H9 (cell line): ENCODE measurements at regions not wholly inside any gene's neighbourhood (a gene's known extent, or its start where the extent isn't known, plus 50 kb on each side); places are given as distances from the start of the nearest gene placed in this dataset.

Source experiments
- DNase-seq: peaks from one replicate; pipeline ENCODE4 v3.0.0-alpha.2; 2017
- H2AFZ ChIP-seq: one replicate; pipeline ENCODE4 v1.6.1; 2013; ENCODE audit warnings: mild to moderate bottlenecking, low read length, control low read depth, moderate library complexity
- H2AK5ac ChIP-seq: 2 replicates; pipeline ENCODE4 v1.6.1; 2013; ENCODE audit warnings: low read length, control low read depth, mixed read lengths; ENCODE audit not compliant: insufficient read length
- H2BK120ac ChIP-seq: one replicate; pipeline ENCODE4 v1.6.1; 2013; ENCODE audit warnings: low read depth, mild to moderate bottlenecking, low read length, control low read depth, inconsistent platforms; ENCODE audit not compliant: poor library complexity, severe bottlenecking
- H2BK12ac ChIP-seq: 2 replicates; pipeline ENCODE4 v1.6.1; 2013; ENCODE audit warnings: low read length, control low read depth, mixed read lengths, low read depth; ENCODE audit not compliant: insufficient read length
- H2BK15ac ChIP-seq: 2 replicates; pipeline ENCODE4 v1.6.1; 2013; ENCODE audit warnings: low read depth, low read length, control low read depth
- H2BK20ac ChIP-seq: one replicate; pipeline ENCODE4 v1.6.1; 2013; ENCODE audit warnings: low read depth, mild to moderate bottlenecking, low read length, control low read depth, inconsistent platforms; ENCODE audit not compliant: poor library complexity, severe bottlenecking
- H2BK5ac ChIP-seq: 2 replicates; pipeline ENCODE4 v1.6.1; 2013; ENCODE audit warnings: low read length, control low read depth, mixed read lengths; ENCODE audit not compliant: insufficient read length
- H3K14ac ChIP-seq: 2 replicates; pipeline ENCODE4 v1.6.1; 2013; ENCODE audit warnings: low read length, control low read depth; ENCODE audit not compliant: insufficient read depth
- H3K18ac ChIP-seq: 2 replicates; pipeline ENCODE4 v1.6.1; 2013; ENCODE audit warnings: low read depth, mild to moderate bottlenecking, mixed read lengths, low read length, control low read depth; ENCODE audit not compliant: insufficient read length
- H3K23ac ChIP-seq: 2 replicates; pipeline ENCODE4 v1.6.1; 2013; ENCODE audit warnings: low read length, control low read depth, mixed read lengths, low read depth; ENCODE audit not compliant: insufficient read length
- H3K23me2 ChIP-seq: 2 replicates; pipeline ENCODE4 v1.6.1; 2013; ENCODE audit warnings: low read depth, mild to moderate bottlenecking, mixed read lengths, low read length, control low read depth; ENCODE audit not compliant: insufficient read length, poor library complexity, severe bottlenecking
- H3K27ac ChIP-seq: 2 replicates; pipeline ENCODE4 v1.5.1; 2013; ENCODE audit warnings: low read length, control low read depth, mixed read lengths, low read depth; ENCODE audit not compliant: insufficient read length
- H3K27me3 ChIP-seq: 2 replicates; pipeline ENCODE4 v1.6.1; 2013; ENCODE audit warnings: low read length, control low read depth, inconsistent platforms; ENCODE audit not compliant: insufficient read depth
- H3K4ac ChIP-seq: 2 replicates; pipeline ENCODE4 v1.6.1; 2013; ENCODE audit warnings: low read depth, mild to moderate bottlenecking, control low read depth, inconsistent platforms, low read length, moderate library complexity
- H3K4me1 ChIP-seq: 2 replicates; pipeline ENCODE4 v1.6.1; 2013; ENCODE audit warnings: low read length, control low read depth, inconsistent platforms; ENCODE audit not compliant: insufficient read depth
- H3K4me2 ChIP-seq: 2 replicates; pipeline ENCODE4 v1.6.1; 2013; ENCODE audit warnings: low read length, control low read depth, mixed read lengths; ENCODE audit not compliant: insufficient read length, insufficient read depth
- H3K56ac ChIP-seq: 2 replicates; pipeline ENCODE4 v1.6.1; 2013; ENCODE audit warnings: low read depth, mild to moderate bottlenecking, mixed read lengths, low read length, control low read depth; ENCODE audit not compliant: insufficient read length
- H3K79me1 ChIP-seq: 2 replicates; pipeline ENCODE4 v1.6.1; 2013; ENCODE audit warnings: low read depth, mild to moderate bottlenecking, moderate library complexity, low read length, control low read depth, inconsistent platforms; ENCODE audit not compliant: insufficient read depth, poor library complexity, severe bottlenecking
- H3K79me2 ChIP-seq: 2 replicates; pipeline ENCODE4 v1.6.1; 2013; ENCODE audit warnings: low read length, control low read depth, inconsistent platforms; ENCODE audit not compliant: insufficient read depth
- H3K9ac ChIP-seq: 2 replicates; pipeline ENCODE4 v1.6.1; 2013; ENCODE audit warnings: low read length, control low read depth, mixed read lengths; ENCODE audit not compliant: insufficient read length; ENCODE audit errors: extremely low read depth
- H3K9me3 ChIP-seq: one replicate; pipeline ENCODE4 v1.6.1; 2013; ENCODE audit warnings: low read depth, low read length, inconsistent platforms; ENCODE audit not compliant: control insufficient read depth
- H3T11ph ChIP-seq: one replicate; pipeline ENCODE4 v1.6.1; 2013; ENCODE audit warnings: mild to moderate bottlenecking, low read length, control low read depth, inconsistent platforms
- H4K20me1 ChIP-seq: one replicate; pipeline ENCODE4 v1.6.1; 2013; ENCODE audit not compliant: control insufficient read depth, insufficient read length, insufficient read depth
- H4K5ac ChIP-seq: 2 replicates; pipeline ENCODE4 v1.6.1; 2013; ENCODE audit warnings: low read depth, mild to moderate bottlenecking, mixed read lengths, low read length, control low read depth; ENCODE audit not compliant: insufficient read length
- H4K8ac ChIP-seq: replicated peaks from 2 replicates; pipeline ENCODE4 v1.6.1; 2013; ENCODE audit warnings: low read length, control low read depth, mixed read lengths, low read depth; ENCODE audit not compliant: insufficient read length
- H4K91ac ChIP-seq: 2 replicates; pipeline ENCODE4 v1.6.1; 2013; ENCODE audit warnings: low read depth, mild to moderate bottlenecking, moderate library complexity, mixed read lengths, low read length, control low read depth; ENCODE audit not compliant: insufficient read length
- H3K27ac Mint-ChIP-seq, 3 experiments: 2 replicates in 2 of 3; 3 replicates in 1 of 3; pipeline ENCODE4 v1.8.0; 2020 to 2021; ENCODE audit warnings: mixed read lengths in 3 of 3, mild to moderate bottlenecking in 1 of 3, moderate library complexity in 1 of 3
- H3K27me3 Mint-ChIP-seq: 2 replicates; pipeline ENCODE4 v1.8.0; 2021; ENCODE audit warnings: low read depth, mild to moderate bottlenecking, moderate library complexity, mixed read lengths
- H3K36me3 Mint-ChIP-seq, 3 experiments: 2 replicates in 2 of 3; 3 replicates in 1 of 3; pipeline ENCODE4 v1.8.0; 2020 to 2021; ENCODE audit warnings: low read depth in 3 of 3, mixed read lengths in 3 of 3; ENCODE audit not compliant: insufficient read depth in 1 of 3
- H3K4me1 Mint-ChIP-seq, 2 experiments: 2 replicates each; pipeline ENCODE4 v1.8.0; 2020; ENCODE audit warnings: mixed read lengths in 2 of 2
- H3K4me3 Mint-ChIP-seq, 2 experiments: 2 replicates in 1 of 2; 3 replicates in 1 of 2; pipeline ENCODE4 v1.8.0; 2020 to 2021; ENCODE audit warnings: mild to moderate bottlenecking in 2 of 2, mixed read lengths in 2 of 2, moderate library complexity in 1 of 2
- H3K9me3 Mint-ChIP-seq, 2 experiments: 2 replicates in 1 of 2; 3 replicates in 1 of 2; pipeline ENCODE4 v1.8.0; 2020; ENCODE audit warnings: mild to moderate bottlenecking in 2 of 2, mixed read lengths in 2 of 2, moderate library complexity in 1 of 2
- WGBS: extraction: QIAGEN DNeasy Blood & Tissue Kit; methylation state at CpG from one replicate; pipeline ENCODE4 v1.1.7; 2013; ENCODE audit warnings: missing lambda C conversion rate, low lambda C conversion rate, mixed read lengths; ENCODE audit not compliant: insufficient read length; ENCODE audit errors: extremely low coverage; 5-methylcytosine and 5-hydroxymethylcytosine counted together
- TF ChIP-seq, protein P1 (sequence below): fragments of 200-600 bp; sonication (generic); conservative IDR thresholded peaks from 3 replicates; pipeline ENCODE4 v1.8.0; 2021; ENCODE audit warnings: antibody characterized with exemption, mild to moderate bottlenecking

DNA sequence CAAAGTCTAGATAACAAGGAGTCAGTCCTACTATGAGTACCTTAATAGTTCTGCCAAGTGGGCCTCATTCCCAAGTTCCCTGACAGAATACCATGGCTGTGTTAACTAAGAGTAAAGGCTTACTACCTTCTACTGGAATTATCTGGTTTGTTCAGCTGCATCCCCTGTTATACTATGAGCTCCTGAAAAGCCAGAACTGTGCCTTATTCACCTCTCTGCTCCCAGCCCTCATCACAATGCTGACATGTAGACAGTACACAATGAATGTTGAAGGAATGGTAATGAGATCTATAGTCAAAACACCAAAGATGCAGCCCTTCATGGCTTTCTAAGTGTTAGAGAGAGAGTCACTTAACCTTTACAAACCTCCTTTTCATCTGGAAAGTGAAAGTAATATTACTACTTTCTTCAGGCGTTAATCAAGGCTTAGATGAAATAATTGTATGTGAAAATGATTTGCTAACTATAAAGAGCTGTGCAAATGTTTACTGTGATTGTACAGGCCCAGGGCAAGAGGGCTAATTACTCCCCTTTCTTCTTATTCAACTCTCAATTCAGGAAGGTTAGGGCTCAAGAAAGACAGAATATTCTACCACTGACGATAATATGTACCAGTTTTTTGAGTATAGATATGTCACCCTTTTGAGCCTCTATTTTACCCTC is 70.3 kb upstream of the MROH9 start:
- Mint-ChIP-seq H3K27ac (no peak overlapping the region), H3K9me3 (no peaks in the 10 kb centered on the region), H3K27me3 (no peaks in the 10 kb centered on the region; the same call in none of the 2 replicates), H3K4me3 (no peak overlapping the region), H3K4me1 (no peaks in the 10 kb centered on the region), H3K36me3 (no peaks in the 10 kb centered on the region)
- no peak overlapping the region for H3K27ac ChIP-seq
- TF ChIP-seq, protein P1, sequence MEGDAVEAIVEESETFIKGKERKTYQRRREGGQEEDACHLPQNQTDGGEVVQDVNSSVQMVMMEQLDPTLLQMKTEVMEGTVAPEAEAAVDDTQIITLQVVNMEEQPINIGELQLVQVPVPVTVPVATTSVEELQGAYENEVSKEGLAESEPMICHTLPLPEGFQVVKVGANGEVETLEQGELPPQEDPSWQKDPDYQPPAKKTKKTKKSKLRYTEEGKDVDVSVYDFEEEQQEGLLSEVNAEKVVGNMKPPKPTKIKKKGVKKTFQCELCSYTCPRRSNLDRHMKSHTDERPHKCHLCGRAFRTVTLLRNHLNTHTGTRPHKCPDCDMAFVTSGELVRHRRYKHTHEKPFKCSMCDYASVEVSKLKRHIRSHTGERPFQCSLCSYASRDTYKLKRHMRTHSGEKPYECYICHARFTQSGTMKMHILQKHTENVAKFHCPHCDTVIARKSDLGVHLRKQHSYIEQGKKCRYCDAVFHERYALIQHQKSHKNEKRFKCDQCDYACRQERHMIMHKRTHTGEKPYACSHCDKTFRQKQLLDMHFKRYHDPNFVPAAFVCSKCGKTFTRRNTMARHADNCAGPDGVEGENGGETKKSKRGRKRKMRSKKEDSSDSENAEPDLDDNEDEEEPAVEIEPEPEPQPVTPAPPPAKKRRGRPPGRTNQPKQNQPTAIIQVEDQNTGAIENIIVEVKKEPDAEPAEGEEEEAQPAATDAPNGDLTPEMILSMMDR: no peak
- no peak overlapping the region for H3K18ac ChIP-seq
- H3K4me1 ChIP-seq: no peaks in the 10 kb centered on the region
- no peaks in the 10 kb centered on the region for H3K79me2 ChIP-seq
- no peaks in the 10 kb centered on the region for H3K27me3 ChIP-seq
- no peak for DNase-seq
- no peak overlapping the region for H4K5ac ChIP-seq
- H2BK12ac ChIP-seq: no peak overlapping the region
- no peak overlapping the region for H3T11ph ChIP-seq
- no peak overlapping the region for H2BK120ac ChIP-seq
- H4K91ac ChIP-seq: no peak overlapping the region
- H2AK5ac ChIP-seq: no peak overlapping the region
- no peaks in the 10 kb centered on the region for H3K9me3 ChIP-seq
- no peak overlapping the region for H3K9ac ChIP-seq
- H4K8ac ChIP-seq: no peak overlapping the region
- H3K23me2 ChIP-seq: no peaks in the 10 kb centered on the region
- no peak overlapping the region for H2BK5ac ChIP-seq
- H4K20me1 ChIP-seq: no peaks in the 10 kb centered on the region
- no peak overlapping the region for H3K14ac ChIP-seq
- H2BK15ac ChIP-seq: no peak overlapping the region
- H2BK20ac ChIP-seq: no peak overlapping the region
- H3K56ac ChIP-seq: no peak overlapping the region
- no peak overlapping the region for H3K4me2 ChIP-seq
- no peak overlapping the region for H3K23ac ChIP-seq
- no CpG with 5 or more reads among the region's 2 CpGs for WGBS
- H3K79me1 ChIP-seq: no peaks in the 10 kb centered on the region
- no peak overlapping the region for H2AFZ ChIP-seq
- no peak overlapping the region for H3K4ac ChIP-seq
